GM12878 (cell line): ENCODE measurements at regions not wholly inside any gene's neighbourhood (a gene's known extent, or its start where the extent isn't known, plus 50 kb on each side); places are given as distances from the start of the nearest gene placed in this dataset.

Source experiments
- CUX1 ChIP-seq: IDR thresholded peaks from 2 replicates; pipeline ENCODE4 v1.6.1; 2012; ENCODE audit warnings: improper control_type of control experiment, low read depth, low read length; ENCODE audit not compliant: insufficient replicate concordance
- HDGF ChIP-seq: fragments of 450-650 bp; IDR thresholded peaks from 2 replicates; pipeline ENCODE4 v1.6.1; 2016; ENCODE audit warnings: antibody characterized with exemption
- JUNB ChIP-seq: IDR thresholded peaks from 2 replicates; pipeline ENCODE4 v1.6.1; 2016; ENCODE audit warnings: antibody characterized with exemption, mild to moderate bottlenecking
- RCOR1 ChIP-seq: conservative IDR thresholded peaks from 2 replicates; pipeline ENCODE4 v1.6.1; 2012; ENCODE audit warnings: low read depth, low read length, improper control_type of control experiment
- STAT1 ChIP-seq: fragments of 450-650 bp; conservative IDR thresholded peaks from 2 replicates; pipeline ENCODE4 v1.6.1; 2014; ENCODE audit warnings: antibody characterized with exemption, mild to moderate bottlenecking

DNA sequence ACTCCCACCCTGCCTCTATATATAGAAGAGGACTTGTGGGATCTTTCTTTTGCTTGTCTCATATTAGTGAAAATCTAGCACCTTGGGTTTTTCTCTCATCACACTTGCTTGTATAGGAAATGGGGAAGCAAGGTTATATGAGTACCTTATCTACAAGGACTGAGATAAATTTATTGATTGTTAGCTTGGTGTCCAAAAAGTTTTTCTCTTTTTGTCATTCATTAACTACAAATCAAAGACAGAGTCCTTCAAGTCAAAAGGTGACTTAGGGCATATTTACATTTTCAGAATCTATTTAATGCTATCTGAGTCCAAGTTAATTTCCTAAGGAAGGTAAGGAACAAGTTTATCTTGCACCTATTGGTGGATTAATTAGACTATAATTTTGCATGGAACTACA, 92.7 kb downstream of the SNAPC1 start:
- TF ChIP-seq CUX1 (no peak), STAT1 (no peak), RCOR1 (no peak), HDGF (no peak), JUNB (no peak)
